Kidney (tissue), 13 donors: ENCODE measurements at regions not wholly inside any gene's neighbourhood (a gene's known extent, or its start where the extent isn't known, plus 50 kb on each side); places are given as distances from the start of the nearest gene placed in this dataset.

Experiments used
- DNase-seq, 5 donors: peaks; one replicate each; pipeline ENCODE4 v3.0.0-alpha.2; 2013 to 2020
- FAIRE-seq: peaks from 2 replicates; lab custom pipeline; 2012; peaks lifted over from hg19 to GRCh38; lab: Jason Lieb, UNC
- H3K27ac ChIP-seq, 2 donors: one replicate each; pipeline ENCODE4 v1.7.0; 2013; ENCODE audit warnings: low read depth in 2 of 2, low read length in 2 of 2, inconsistent platforms in 1 of 2
- H3K27me3 ChIP-seq: one replicate; pipeline ENCODE4 v1.7.1; 2013; ENCODE audit warnings: low read length, inconsistent platforms; ENCODE audit not compliant: control insufficient read depth, insufficient read depth
- H3K36me3 ChIP-seq, 3 donors: one replicate each; pipeline versions ENCODE4 v1.7.0 to v1.7.1; 2013; ENCODE audit warnings: low read length in 3 of 3, control low read depth in 1 of 3, inconsistent platforms in 1 of 3; ENCODE audit not compliant: insufficient read depth in 3 of 3, control insufficient read depth in 2 of 3
- H3K4me1 ChIP-seq, 3 donors: one replicate each; pipeline versions ENCODE4 v1.7.0 to v1.7.1; 2013; ENCODE audit warnings: low read length in 3 of 3, inconsistent platforms in 1 of 3, low read depth in 1 of 3; ENCODE audit not compliant: control insufficient read depth in 2 of 3, insufficient read depth in 2 of 3
- H3K4me3 ChIP-seq, 3 donors: one replicate each; pipeline versions ENCODE4 v1.7.0 to v1.8.1; 2013; ENCODE audit warnings: low read length in 3 of 3, control low read depth in 1 of 3, inconsistent platforms in 1 of 3
- H3K9ac ChIP-seq, 3 donors: one replicate each; pipeline versions ENCODE4 v1.7.0 to v1.7.1; 2013; ENCODE audit warnings: low read length in 3 of 3, control low read depth in 1 of 3, inconsistent platforms in 1 of 3
- H3K9me3 ChIP-seq, 3 donors: one replicate each; pipeline versions ENCODE4 v1.7.0 to v1.7.1; 2013; ENCODE audit warnings: low read length in 3 of 3, control low read depth in 1 of 3, inconsistent platforms in 1 of 3; ENCODE audit not compliant: control insufficient read depth in 2 of 3, insufficient read depth in 1 of 3
- intact Hi-C: fragments of 100-400 bp; cut with DNase I; formaldehyde crosslinking; loops from one replicate; pipeline ENCODE4 v1.11.1; 2022
- TF ChIP-seq, protein P1 (sequence below): IDR thresholded peaks from 3 replicates; pipeline ENCODE4 v1.5.1; 2012; ENCODE audit warnings: mild to moderate bottlenecking, moderate library complexity, borderline replicate concordance; ENCODE audit not compliant: insufficient read depth; ENCODE audit errors: extremely low read depth
- donor health status: control.
- donor health status: control.
- donor health status: control.
- donor health status: control.
- donor health status: control.
- donor health status: DM: yes; HTN: yes; CAD: no.
- donor health status: Normal renal cell carcinoma (clear cell type).

- H3K4me1 ChIP-seq: peaks cover 0 to 2% (median 0%) of the 10 kb centered on the region in 3 donors
- H3K27me3 ChIP-seq: no peaks in the 10 kb centered on the region
- DNase-seq: no peak
- H3K36me3 ChIP-seq: no peaks in the 10 kb centered on the region
- no peak overlapping the region for H3K9ac ChIP-seq
- H3K27ac ChIP-seq: no peak overlapping the region
- TF ChIP-seq, protein P1, sequence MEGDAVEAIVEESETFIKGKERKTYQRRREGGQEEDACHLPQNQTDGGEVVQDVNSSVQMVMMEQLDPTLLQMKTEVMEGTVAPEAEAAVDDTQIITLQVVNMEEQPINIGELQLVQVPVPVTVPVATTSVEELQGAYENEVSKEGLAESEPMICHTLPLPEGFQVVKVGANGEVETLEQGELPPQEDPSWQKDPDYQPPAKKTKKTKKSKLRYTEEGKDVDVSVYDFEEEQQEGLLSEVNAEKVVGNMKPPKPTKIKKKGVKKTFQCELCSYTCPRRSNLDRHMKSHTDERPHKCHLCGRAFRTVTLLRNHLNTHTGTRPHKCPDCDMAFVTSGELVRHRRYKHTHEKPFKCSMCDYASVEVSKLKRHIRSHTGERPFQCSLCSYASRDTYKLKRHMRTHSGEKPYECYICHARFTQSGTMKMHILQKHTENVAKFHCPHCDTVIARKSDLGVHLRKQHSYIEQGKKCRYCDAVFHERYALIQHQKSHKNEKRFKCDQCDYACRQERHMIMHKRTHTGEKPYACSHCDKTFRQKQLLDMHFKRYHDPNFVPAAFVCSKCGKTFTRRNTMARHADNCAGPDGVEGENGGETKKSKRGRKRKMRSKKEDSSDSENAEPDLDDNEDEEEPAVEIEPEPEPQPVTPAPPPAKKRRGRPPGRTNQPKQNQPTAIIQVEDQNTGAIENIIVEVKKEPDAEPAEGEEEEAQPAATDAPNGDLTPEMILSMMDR: no peak
- H3K9me3 ChIP-seq: no peaks in the 10 kb centered on the region
- no peak for FAIRE-seq
- no peak overlapping the region for H3K4me3 ChIP-seq
- intact Hi-C loops: no loop called here
Observed at GRCh38 chr7:26504411-26505120, 212.9 kb downstream of the SNX10 start.

DNA sequence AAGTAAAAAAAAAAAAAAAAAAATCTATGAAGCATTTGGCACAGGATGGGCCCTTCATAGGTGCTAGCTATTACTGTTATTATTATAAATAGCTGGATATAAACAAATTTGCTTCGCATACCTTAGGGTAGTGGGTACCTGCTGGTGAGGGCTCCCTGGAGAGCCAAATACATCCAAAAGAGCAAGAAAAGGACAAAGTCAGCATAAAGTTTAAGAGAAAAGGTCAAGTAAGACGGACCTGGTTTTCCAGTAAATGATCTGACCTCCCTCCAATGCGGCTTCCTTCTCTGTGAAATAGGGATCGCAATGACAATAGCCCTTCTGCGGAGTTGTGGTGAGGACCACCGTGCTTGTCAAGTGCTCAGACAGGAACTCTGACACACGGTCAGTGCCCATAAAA lies 214.5 kb downstream of the SNX10 start:
- no peak overlapping the region for H3K4me3 ChIP-seq
- DNase-seq (no peak), FAIRE-seq (no peak)
- no peaks in the 10 kb centered on the region for H3K27me3 ChIP-seq
- no peaks in the 10 kb centered on the region for H3K4me1 ChIP-seq
- intact Hi-C loops: no loop called here
- no peaks in the 10 kb centered on the region for H3K9me3 ChIP-seq
- no peaks in the 10 kb centered on the region for H3K36me3 ChIP-seq
- H3K9ac ChIP-seq: no peak overlapping the region
- no peak overlapping the region for H3K27ac ChIP-seq
- TF ChIP-seq, protein P1: no peak

- intact Hi-C loops: no loop called here
- no peak overlapping the region for H3K27ac ChIP-seq
- FAIRE-seq: no peak
- H3K36me3 ChIP-seq: no peaks in the 10 kb centered on the region
- no peaks in the 10 kb centered on the region for H3K27me3 ChIP-seq
- TF ChIP-seq, protein P1: no peak
- no peaks in the 10 kb centered on the region for H3K4me1 ChIP-seq
- H3K4me3 ChIP-seq: no peak overlapping the region
- H3K9ac ChIP-seq: no peak overlapping the region
- no peak for DNase-seq
- no peaks in the 10 kb centered on the region for H3K9me3 ChIP-seq
Observed at GRCh38 chr7:26507108-26507987, 215.7 kb downstream of the SNX10 start.
